HUES48 (cell line): ENCODE measurements at regions not wholly inside any gene's neighbourhood (a gene's known extent, or its start where the extent isn't known, plus 50 kb on each side); places are given as distances from the start of the nearest gene placed in this dataset.
"Not testable (repeated sequence)": the region's sequence is repeated elsewhere in the genome, so short reads cannot be mapped to it uniquely, and the experiment has no call there.

Experiments
- H3K27ac ChIP-seq: one replicate; pipeline ENCODE4 v1.7.0; 2013; ENCODE audit warnings: low read depth, low read length, inconsistent platforms
- H3K27me3 ChIP-seq: 2 replicates; pipeline ENCODE4 v1.6.1; 2013; ENCODE audit warnings: mild to moderate bottlenecking, low read length; ENCODE audit not compliant: control insufficient read depth, insufficient read depth
- H3K36me3 ChIP-seq: 2 replicates; pipeline ENCODE4 v1.6.1; 2013; ENCODE audit warnings: low read length; ENCODE audit not compliant: control insufficient read depth, insufficient read depth
- H3K4me1 ChIP-seq: 2 replicates; pipeline ENCODE4 v1.6.1; 2013; ENCODE audit warnings: mild to moderate bottlenecking, low read length; ENCODE audit not compliant: control insufficient read depth, insufficient read depth
- H3K4me3 ChIP-seq: 2 replicates; pipeline ENCODE4 v1.5.1; 2013; ENCODE audit warnings: mild to moderate bottlenecking, low read depth, low read length
- H3K9ac ChIP-seq: 2 replicates; pipeline ENCODE4 v1.6.1; 2013; ENCODE audit warnings: mild to moderate bottlenecking, low read depth, low read length, moderate library complexity
- H3K9me3 ChIP-seq: 2 replicates; pipeline ENCODE4 v1.6.1; 2013; ENCODE audit warnings: low read length; ENCODE audit not compliant: control insufficient read depth, insufficient read depth

GRCh38 chr7:8885480-8886000 lies 452.1 kb downstream of the NXPH1 start:
- Histone ChIP-seq H3K9ac (no peak overlapping the region), H3K27ac (no peak overlapping the region), H3K36me3 (no peaks in the 10 kb centered on the region), H3K9me3 (no peaks in the 10 kb centered on the region), H3K27me3 (no peaks in the 10 kb centered on the region), H3K4me1 (no peaks in the 10 kb centered on the region), H3K4me3 (no peak overlapping the region)

DNA sequence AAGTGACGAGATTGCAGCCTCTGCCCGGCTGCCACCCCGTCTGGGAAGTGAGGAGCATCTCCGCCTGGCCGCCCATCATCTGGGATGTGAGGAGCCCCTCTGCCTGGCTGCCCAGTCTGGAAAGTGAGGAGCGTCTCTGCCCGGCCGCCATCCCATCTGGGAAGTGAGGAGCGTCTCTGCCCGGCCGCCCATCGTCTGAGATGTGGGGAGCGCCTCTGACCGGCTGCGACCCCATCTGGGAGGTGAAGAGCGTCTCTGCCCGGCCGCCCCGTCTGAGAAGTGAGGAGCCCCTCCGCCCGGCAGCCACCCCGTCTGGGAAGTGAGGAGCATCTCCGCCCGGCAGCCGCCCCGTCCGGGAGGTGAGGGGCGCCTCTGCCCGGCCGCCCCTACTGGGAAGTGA lies 456.9 kb downstream of the NXPH1 start:
- not testable (repeated sequence) for H3K4me1 ChIP-seq, H3K9ac ChIP-seq, H3K36me3 ChIP-seq, H3K9me3 ChIP-seq, H3K27me3 ChIP-seq, H3K4me3 ChIP-seq, H3K27ac ChIP-seq

DNA sequence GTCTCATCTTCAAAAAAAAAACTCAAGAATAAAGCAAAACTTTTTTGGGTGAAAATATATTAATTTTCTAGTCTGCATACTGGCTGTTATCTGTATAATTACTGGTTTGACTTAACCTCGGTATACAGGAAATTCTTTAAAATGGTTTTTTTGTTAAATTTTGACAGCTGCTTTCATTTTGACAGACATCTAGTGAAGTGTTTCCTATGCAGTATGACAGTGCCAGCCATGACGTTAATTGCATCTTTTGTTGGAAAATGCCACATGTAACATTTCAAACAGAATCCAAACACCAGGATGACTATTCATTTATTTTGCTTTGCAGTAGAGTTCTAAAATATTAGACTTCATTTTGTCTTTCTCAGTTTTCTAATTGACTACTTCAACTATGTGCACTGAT lies 460.4 kb downstream of the NXPH1 start:
- H3K36me3 ChIP-seq: no peaks in the 10 kb centered on the region
- H3K4me3 ChIP-seq: no peak overlapping the region
- H3K9me3 ChIP-seq: no peaks in the 10 kb centered on the region
- no peaks in the 10 kb centered on the region for H3K27me3 ChIP-seq
- no peak overlapping the region for H3K9ac ChIP-seq
- no peak overlapping the region for H3K27ac ChIP-seq
- peaks cover 9% of the 10 kb centered on the region; the same call in 1 of the 2 replicates for H3K4me1 ChIP-seq

DNA sequence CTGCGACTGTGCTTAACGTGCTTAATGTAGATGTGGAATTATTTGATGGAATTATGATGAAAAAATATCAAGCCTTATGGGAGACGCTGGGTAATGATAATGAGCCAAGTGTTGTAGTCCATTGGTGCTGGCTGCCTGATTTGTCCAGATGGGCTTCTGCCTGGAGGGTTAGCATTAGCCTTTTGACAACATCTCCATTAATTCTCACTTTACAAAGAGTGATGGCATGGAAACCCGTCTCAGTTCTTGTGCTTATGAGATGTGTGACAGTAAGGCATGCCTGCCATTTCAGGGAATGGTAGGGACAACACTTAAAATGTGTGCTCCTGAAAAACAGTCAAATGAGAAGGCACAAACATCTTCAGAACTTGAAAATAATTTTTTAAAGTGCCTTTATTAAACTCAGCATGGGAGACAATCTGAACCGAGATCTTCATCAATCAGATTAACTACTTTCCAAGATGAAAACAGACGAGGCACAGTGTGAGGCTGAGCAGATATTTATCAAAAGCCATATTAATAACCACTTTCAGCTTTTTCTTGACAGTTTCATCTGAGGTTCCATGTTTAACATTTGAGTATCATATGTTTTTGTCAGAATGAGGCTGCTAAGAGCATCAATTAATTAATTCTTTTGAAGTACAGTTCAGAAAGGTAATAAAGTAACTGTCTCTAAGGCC lies 473.1 kb downstream of the NXPH1 start:
- Histone ChIP-seq H3K4me3 (no peak overlapping the region), H3K36me3 (no peaks in the 10 kb centered on the region), H3K27me3 (no peaks in the 10 kb centered on the region)

DNA sequence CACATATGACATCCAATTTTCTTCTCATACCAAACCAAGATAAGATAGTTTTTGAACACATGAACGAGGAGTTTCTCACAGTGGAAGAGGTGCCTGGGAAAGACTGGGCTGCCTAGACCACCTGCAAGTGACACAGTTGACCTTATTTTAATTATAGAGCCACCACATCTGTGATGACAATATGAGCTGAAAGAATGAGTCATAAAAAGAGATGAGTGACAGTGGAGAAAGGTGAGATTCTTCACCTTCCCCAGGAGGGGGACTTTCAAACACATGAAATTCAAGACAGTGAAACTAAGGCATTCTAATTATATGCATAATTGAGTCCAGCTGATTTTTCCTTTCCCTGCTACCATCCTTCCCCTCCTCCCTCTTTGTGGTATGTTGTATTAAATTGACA lies 475.5 kb downstream of the NXPH1 start:
- H3K9ac ChIP-seq: no peak overlapping the region
- H3K4me1 ChIP-seq: peaks cover 11% of the 10 kb centered on the region
- H3K4me3 ChIP-seq: no peak overlapping the region
- no peaks in the 10 kb centered on the region for H3K27me3 ChIP-seq
- H3K9me3 ChIP-seq: no peaks in the 10 kb centered on the region
- H3K36me3 ChIP-seq: no peaks in the 10 kb centered on the region
- H3K27ac ChIP-seq: no peak overlapping the region

More for the DNA sequence above, 473.1 kb downstream of the NXPH1 start:
- Histone ChIP-seq H3K27ac (no peak overlapping the region), H3K9me3 (no peaks in the 10 kb centered on the region), H3K4me1 (peaks cover 10% of the 10 kb centered on the region; the same call in 1 of the 2 replicates), H3K9ac (no peak overlapping the region)

DNA sequence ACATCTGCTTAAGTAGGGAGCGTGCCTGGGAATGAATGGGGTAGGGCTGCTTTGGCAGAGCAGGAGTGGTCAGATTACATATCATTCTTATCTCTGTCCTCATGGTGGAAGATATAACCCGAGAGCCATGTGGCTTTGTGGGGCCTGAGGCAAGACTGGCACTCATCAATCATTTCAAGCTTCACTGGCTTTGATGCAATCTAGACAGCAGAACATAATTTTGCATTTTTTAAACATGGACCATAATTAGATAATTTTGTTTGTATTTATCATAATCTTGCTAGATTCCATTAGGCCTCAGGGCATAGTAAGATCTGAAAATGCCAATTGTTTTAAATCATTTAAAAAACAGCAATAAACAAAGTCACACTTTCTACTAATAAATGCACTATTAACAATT lies 480.3 kb downstream of the NXPH1 start:
- Histone ChIP-seq H3K36me3 (no peaks in the 10 kb centered on the region), H3K4me3 (no peak overlapping the region), H3K27me3 (no peaks in the 10 kb centered on the region), H3K9me3 (no peaks in the 10 kb centered on the region), H3K27ac (no peak overlapping the region), H3K9ac (no peak overlapping the region), H3K4me1 (peaks cover 11% of the 10 kb centered on the region)

DNA sequence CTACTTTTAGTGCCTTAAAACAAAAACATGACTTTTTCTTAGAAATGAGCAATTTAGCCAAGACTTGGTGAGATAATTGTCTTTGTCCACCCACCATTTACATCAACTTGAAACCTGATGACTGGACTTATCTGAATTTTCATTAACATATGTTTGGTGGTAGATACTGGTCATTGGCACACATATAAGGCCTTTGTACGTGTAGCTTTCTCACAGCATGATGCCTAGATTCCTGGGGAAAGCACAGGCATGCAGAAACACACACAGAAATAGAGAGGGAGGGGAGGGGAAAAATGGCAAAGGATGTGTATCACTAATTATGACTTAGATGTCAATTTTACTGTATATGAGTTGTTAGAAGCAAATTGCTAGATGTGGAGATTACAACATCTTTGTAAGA lies 488.4 kb downstream of the NXPH1 start:
- H3K27ac ChIP-seq: no peak overlapping the region
- H3K27me3 ChIP-seq: no peaks in the 10 kb centered on the region
- H3K9ac ChIP-seq: no peak overlapping the region
- no peak overlapping the region for H3K4me3 ChIP-seq
- no peaks in the 10 kb centered on the region for H3K9me3 ChIP-seq
- H3K36me3 ChIP-seq: no peaks in the 10 kb centered on the region
- peaks cover 9% of the 10 kb centered on the region for H3K4me1 ChIP-seq

GRCh38 chr7:8922726-8923125 lies 489.3 kb downstream of the NXPH1 start:
- no peak overlapping the region for H3K9ac ChIP-seq

GRCh38 chr7:8923164-8923806 lies 489.9 kb downstream of the NXPH1 start:
- H3K4me3 ChIP-seq: no peak overlapping the region
- H3K36me3 ChIP-seq: no peaks in the 10 kb centered on the region
- no peak overlapping the region for H3K9ac ChIP-seq
- H3K27ac ChIP-seq: no peak overlapping the region
- H3K4me1 ChIP-seq: peaks cover 9% of the 10 kb centered on the region
- H3K27me3 ChIP-seq: no peaks in the 10 kb centered on the region
- no peaks in the 10 kb centered on the region for H3K9me3 ChIP-seq

More at GRCh38 chr7:8922726-8923125, 489.3 kb downstream of the NXPH1 start:
- Histone ChIP-seq H3K9me3 (no peaks in the 10 kb centered on the region), H3K4me1 (peaks cover 9% of the 10 kb centered on the region), H3K27ac (no peak overlapping the region), H3K4me3 (no peak overlapping the region), H3K36me3 (no peaks in the 10 kb centered on the region), H3K27me3 (no peaks in the 10 kb centered on the region)

DNA sequence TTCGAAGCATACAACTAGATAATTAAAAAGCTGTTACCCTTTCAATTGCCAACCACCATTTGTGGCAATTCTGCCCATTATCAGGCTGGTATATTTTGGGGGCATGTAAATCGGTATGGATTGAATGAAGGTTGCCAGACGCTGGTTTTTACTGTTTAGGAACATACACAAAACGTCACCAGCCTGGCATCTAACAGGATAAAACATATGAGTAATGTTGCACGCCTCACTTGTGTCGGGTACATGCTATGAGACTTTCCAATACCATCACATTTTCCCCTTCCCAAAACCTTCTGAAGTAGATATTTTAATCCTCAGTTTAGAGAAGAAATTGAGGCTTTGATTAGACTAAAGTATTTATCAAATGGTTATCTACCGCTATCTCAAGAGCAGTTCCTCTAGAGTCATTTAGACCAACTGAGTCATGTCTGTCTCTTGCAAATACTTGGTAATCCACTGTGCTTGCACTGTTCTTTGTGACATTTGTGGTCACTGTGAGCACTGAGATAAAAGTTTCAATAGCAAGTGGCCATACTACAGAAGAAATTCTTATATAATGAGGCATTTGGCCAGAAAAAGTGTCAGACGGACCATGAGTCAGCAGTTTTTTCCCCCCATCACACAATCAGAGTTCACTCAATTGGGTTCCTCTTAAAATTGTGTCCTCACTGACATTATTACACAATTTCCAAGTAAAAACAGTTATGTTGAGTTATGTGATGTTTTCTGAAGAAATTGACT lies 498.7 kb downstream of the NXPH1 start:
- Histone ChIP-seq H3K27me3 (no peaks in the 10 kb centered on the region), H3K9me3 (no peaks in the 10 kb centered on the region), H3K4me1 (peaks cover 8% of the 10 kb centered on the region), H3K27ac (no peak overlapping the region), H3K4me3 (no peak overlapping the region), H3K36me3 (no peaks in the 10 kb centered on the region), H3K9ac (no peak overlapping the region)

DNA sequence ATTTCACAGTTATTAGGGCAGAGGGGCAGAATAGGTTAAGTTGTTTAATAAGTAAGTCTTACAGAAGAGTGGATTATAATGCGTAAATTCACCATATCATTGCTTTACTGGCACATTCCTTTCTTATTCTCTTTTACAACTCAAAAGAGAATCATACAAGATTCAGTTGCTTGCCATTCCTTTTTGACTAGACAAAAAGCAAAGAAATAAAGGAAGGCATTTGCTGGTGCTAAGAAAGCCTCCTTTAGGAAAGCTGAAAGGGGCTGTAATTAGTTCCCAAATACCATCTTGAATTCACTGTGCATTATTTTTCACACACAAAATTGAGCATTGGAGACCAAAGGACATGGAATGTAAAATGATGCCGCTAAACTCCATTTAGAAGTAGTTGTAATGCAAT lies 499.3 kb downstream of the NXPH1 start:
- no peaks in the 10 kb centered on the region for H3K9me3 ChIP-seq
- H3K9ac ChIP-seq: no peak overlapping the region
- H3K4me1 ChIP-seq: peaks cover 8% of the 10 kb centered on the region
- H3K27me3 ChIP-seq: no peaks in the 10 kb centered on the region
- H3K4me3 ChIP-seq: no peak overlapping the region
- no peak overlapping the region for H3K27ac ChIP-seq
- H3K36me3 ChIP-seq: no peaks in the 10 kb centered on the region
